Mucosa of descending colon (tissue), 3 donors: ENCODE measurements at regions not wholly inside any gene's neighbourhood (a gene's known extent, or its start where the extent isn't known, plus 50 kb on each side); places are given as distances from the start of the nearest gene placed in this dataset.

Experiments used
- ATAC-seq: fragments of 200-7000 bp; cut with Tn5 transposase; one replicate; pipeline ENCODE4 v1.9.1; 2020; ENCODE audit warnings: mild to moderate bottlenecking, moderate library complexity
- DNase-seq, 3 donors: peaks; one replicate each; pipeline ENCODE4 v3.0.0-alpha.2; 2020
- H3K36me3 ChIP-seq: fragments of 200-600 bp; one replicate; pipeline ENCODE4 v1.8.0; 2021; ENCODE audit warnings: low read depth, mild to moderate bottlenecking
- H3K4me1 ChIP-seq: fragments of 200-600 bp; one replicate; pipeline ENCODE4 v1.8.0; 2021; ENCODE audit warnings: low read depth, mild to moderate bottlenecking
- H3K4me3 ChIP-seq: fragments of 200-600 bp; one replicate; pipeline ENCODE4 v1.8.0; 2021; ENCODE audit warnings: mild to moderate bottlenecking
- H3K9me3 ChIP-seq: fragments of 200-600 bp; one replicate; pipeline ENCODE4 v1.8.0; 2021; ENCODE audit warnings: mild to moderate bottlenecking
- intact Hi-C, 2 donors: fragments of 100-400 bp; cut with DNase I in 1 of 2; cut with micrococcal nuclease in 1 of 2; formaldehyde crosslinking; loops; one replicate each; pipeline versions ENCODE4 v1.11.0 to v1.11.1; 2022; cut with DNase I, micrococcal nuclease
- TF ChIP-seq, protein P1 (sequence below): fragments of 200-600 bp; IDR thresholded peaks from one replicate; pipeline ENCODE4 v1.8.0; 2022; ENCODE audit warnings: antibody characterized with exemption, mild to moderate bottlenecking
- donor health status: DM: no; HTN: no; CAD: no; lungs with moderate emphysema.
- donor health status: DM: no; HTN: no; CAD: no.
- donor health status: DM: no; HTN: yes; CAD: no.

DNA sequence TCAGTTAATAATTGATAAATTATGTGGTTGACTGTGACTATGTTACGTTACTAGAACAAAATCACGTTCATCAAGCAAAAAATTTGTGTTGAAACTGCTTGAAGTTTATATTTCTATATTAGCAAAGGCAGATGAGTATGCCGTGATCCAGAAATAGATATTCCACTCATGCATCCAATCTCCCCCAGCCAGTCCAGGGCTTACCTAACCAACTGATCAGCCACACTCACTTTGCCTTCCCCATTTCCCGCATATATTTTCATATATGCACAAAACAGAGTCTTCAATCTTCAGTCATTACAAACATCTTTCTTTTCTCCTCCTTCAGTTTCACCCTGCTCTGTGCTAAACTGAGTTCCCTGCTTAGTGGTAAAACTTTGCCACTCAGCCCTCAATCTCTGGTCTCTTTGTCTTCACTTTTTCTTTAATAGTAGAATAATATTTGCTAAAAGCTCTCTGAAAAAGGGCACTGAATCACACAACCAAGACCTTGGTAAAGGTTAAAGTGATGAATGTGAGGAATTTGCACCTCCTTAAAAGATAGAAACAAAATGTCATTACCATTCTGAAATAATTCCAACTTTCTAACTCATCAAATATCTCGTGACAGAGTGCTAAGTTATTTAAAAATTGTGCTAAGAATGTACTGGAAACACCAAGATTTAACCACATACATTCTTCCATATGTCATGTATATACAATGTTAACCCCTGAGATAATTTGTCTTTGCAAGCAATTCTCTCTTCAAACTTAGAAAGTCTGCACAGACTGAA lies 893.2 kb upstream of the CRIM1 start:
- intact Hi-C loops: no loop called here
- Histone ChIP-seq H3K9me3 (no peaks in the 10 kb centered on the region), H3K36me3 (no peaks in the 10 kb centered on the region), H3K4me3 (no peak overlapping the region), H3K4me1 (no peaks in the 10 kb centered on the region)
- TF ChIP-seq, protein P1, sequence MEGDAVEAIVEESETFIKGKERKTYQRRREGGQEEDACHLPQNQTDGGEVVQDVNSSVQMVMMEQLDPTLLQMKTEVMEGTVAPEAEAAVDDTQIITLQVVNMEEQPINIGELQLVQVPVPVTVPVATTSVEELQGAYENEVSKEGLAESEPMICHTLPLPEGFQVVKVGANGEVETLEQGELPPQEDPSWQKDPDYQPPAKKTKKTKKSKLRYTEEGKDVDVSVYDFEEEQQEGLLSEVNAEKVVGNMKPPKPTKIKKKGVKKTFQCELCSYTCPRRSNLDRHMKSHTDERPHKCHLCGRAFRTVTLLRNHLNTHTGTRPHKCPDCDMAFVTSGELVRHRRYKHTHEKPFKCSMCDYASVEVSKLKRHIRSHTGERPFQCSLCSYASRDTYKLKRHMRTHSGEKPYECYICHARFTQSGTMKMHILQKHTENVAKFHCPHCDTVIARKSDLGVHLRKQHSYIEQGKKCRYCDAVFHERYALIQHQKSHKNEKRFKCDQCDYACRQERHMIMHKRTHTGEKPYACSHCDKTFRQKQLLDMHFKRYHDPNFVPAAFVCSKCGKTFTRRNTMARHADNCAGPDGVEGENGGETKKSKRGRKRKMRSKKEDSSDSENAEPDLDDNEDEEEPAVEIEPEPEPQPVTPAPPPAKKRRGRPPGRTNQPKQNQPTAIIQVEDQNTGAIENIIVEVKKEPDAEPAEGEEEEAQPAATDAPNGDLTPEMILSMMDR: no peak
- DNase-seq: no peak
- ATAC-seq: no peak

DNA sequence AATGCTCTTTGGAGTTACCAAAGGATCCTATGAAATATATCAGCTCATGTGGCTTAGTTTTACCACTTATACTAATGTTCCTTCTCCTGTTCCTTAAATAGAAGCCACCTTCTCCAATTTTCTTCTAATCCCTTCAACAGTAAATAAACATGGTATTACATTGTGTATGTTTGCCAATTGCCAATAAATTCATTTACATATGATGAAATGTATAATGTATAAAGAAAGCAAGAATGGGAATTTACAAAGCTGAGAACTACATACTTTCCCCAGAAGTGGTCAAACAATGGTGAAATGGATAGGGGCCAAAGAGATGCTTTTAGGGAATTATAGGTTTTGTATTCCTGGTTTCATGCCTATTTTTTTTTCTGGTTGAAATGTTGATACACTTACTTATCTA lies 894.2 kb upstream of the CRIM1 start:
- intact Hi-C loops: no loop called here
- ATAC-seq: no peak
- no peaks in the 10 kb centered on the region for H3K9me3 ChIP-seq

DNA sequence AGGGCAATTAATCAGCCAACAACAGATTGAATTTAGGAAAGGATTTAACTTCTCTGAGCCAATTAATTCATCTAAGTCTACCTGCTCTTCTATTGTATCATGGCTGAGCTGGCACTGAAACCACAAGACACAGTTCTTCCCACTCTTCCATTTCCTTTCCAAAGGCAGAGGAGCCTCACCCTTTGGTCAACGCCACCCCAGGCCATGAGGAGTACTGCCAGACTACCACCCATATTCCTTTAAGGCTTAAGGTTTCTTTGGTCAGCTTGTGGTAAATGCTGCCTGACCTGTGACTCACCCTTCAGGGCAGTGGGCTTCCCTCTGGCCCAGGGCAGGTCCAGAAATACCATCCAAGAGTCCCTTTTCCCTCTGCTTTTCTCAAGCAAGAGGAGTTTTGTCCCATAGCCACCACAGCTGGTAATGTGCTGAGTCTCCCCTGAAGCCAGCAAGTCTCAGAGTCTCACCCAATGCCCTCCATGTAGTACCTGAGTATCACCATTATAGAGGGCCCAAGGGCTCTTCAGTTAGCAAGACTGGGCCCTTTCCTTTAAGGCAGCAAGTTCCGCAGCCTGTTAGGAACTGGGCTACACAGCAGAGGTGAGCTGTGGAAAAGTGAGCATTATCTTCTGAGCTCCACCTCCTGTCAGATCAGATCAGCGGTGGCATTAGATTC lies 900.5 kb upstream of the CRIM1 start:
- TF ChIP-seq, protein P1: no peak
- Histone ChIP-seq H3K9me3 (no peaks in the 10 kb centered on the region), H3K4me1 (no peaks in the 10 kb centered on the region), H3K36me3 (no peaks in the 10 kb centered on the region), H3K4me3 (no peak overlapping the region)
- ATAC-seq: no peak
- DNase-seq: no peak
- intact Hi-C loops: no loop called here

More for the DNA sequence above, 894.2 kb upstream of the CRIM1 start:
- Histone ChIP-seq H3K36me3 (no peaks in the 10 kb centered on the region), H3K4me1 (no peaks in the 10 kb centered on the region), H3K4me3 (no peak overlapping the region)
- TF ChIP-seq, protein P1: no peak
- no peak for DNase-seq

DNA sequence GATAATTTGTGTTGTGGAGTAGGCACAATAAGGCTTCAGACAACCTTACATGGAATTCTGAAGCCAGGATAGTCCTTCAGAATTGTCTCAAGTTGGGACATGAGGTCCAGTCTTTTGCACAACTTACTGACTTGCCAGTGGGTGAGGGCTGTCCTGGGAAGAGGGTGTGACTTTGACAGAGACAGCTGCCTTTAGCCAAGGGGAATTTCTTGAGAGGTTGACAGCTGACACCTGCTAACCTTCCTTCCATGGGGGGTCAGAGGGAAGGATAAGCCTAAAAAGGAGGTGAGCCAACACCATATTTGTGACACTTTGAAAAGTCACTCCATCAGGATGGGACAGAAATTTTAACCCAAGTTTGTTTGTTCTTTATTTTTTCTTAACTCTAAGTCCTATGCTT lies 907.8 kb upstream of the CRIM1 start:
- no peak for DNase-seq
- intact Hi-C loops: no loop called here
- Histone ChIP-seq H3K36me3 (no peaks in the 10 kb centered on the region), H3K9me3 (no peaks in the 10 kb centered on the region), H3K4me1 (no peaks in the 10 kb centered on the region), H3K4me3 (no peak overlapping the region)
- no peak for ATAC-seq
- TF ChIP-seq, protein P1: no peak

DNA sequence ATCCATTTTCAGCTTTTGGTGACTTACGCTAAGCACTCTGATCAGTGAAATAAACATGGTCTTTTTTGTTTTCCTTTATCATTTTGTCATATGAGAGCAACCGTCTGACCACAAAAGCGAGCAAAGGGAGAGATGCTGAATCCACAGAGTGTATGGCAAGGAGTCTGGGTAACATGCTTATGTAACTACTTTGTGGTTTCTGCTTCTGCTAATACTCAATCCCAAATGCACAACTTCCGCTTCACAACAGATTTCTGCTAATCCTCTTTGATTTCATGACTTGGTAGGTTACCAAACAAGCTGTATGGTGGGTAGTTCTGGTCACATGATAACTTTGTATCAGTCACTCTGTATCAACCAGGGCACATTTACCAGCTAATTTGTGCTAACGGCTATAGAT lies 908.4 kb upstream of the CRIM1 start:
- Histone ChIP-seq H3K4me3 (no peak overlapping the region), H3K4me1 (no peaks in the 10 kb centered on the region), H3K36me3 (no peaks in the 10 kb centered on the region), H3K9me3 (no peaks in the 10 kb centered on the region)
- no peak for ATAC-seq
- TF ChIP-seq, protein P1: no peak
- intact Hi-C loops: no loop called here
- DNase-seq: peak in 1 of 3 donors; percentile 3
